ENCODE measurements at regions not wholly inside any gene's neighbourhood (a gene's known extent, or its start where the extent isn't known, plus 50 kb on each side); places are given as distances from the start of the nearest gene placed in this dataset.

- Histone ChIP-seq H3K27me3 (ENCODE audit: control insufficient read depth, insufficient read depth, low read length) (no peaks in the 10 kb centered on the region), H4K20me1 (ENCODE audit: control insufficient read depth, extremely low read depth, insufficient read depth, low read length) (no peaks in the 10 kb centered on the region), H3K9ac (ENCODE audit: insufficient read depth, low read length) (no peak overlapping the region), H3K4me1 (ENCODE audit: control insufficient read depth, extremely low read depth, insufficient read depth, low read length) (no peaks in the 10 kb centered on the region), H3K36me3 (ENCODE audit: control insufficient read depth, insufficient read depth, low read length) (no peaks in the 10 kb centered on the region), H3K4me2 (ENCODE audit: extremely low read depth, insufficient read depth, low read length) (no peak overlapping the region), H2AFZ (ENCODE audit: low read length) (no peak overlapping the region), H3K9me3 (ENCODE audit: control insufficient read depth, insufficient read depth, low read depth, low read length) (no peaks in the 10 kb centered on the region), H3K4me3 (replicated peaks in 1 of 4; ENCODE audit: control extremely low read depth in 1 of 4, insufficient read depth in 1 of 4, low read depth in 3 of 4, low read length in 4 of 4) (no peak overlapping the region), H3K79me2 (ENCODE audit: control insufficient read depth, insufficient read depth, low read length) (no peaks in the 10 kb centered on the region), H3K27ac (ENCODE audit: insufficient read depth, low read length) (no peak overlapping the region)
- DNase-seq (ENCODE audit: low read depth in 2 of 2), result no peak
- TF ChIP-seq EZH2 (IDR thresholded peaks at IDR 0.05; ENCODE audit: low read length, missing control alignments), result no peak
- TF ChIP-seq CTCF (conservative IDR thresholded peaks at IDR 0.05 in 1 of 2, IDR thresholded peaks at IDR 0.05 in 1 of 2; ENCODE audit: low read depth in 1 of 2, low read length in 2 of 2), result no peak
Observed at GRCh38 chr2:223180463-223180862, 128.5 kb downstream of the KCNE4 start.

GRCh38 chr2:223181561-223181960 is 129.6 kb downstream of the KCNE4 start:
- H3K27me3 ChIP-seq (ENCODE audit: control insufficient read depth, insufficient read depth, low read length), result no peaks in the 10 kb centered on the region
- no peak overlapping the region for H3K27ac ChIP-seq (ENCODE audit: insufficient read depth, low read length)
- no peak overlapping the region for H3K4me2 ChIP-seq (ENCODE audit: extremely low read depth, insufficient read depth, low read length)
- H3K79me2 ChIP-seq (ENCODE audit: control insufficient read depth, insufficient read depth, low read length), result no peaks in the 10 kb centered on the region
- no peak overlapping the region for H3K9ac ChIP-seq (ENCODE audit: insufficient read depth, low read length)
- TF ChIP-seq EZH2 (IDR thresholded peaks at IDR 0.05; ENCODE audit: low read length, missing control alignments) (no peak), CTCF (conservative IDR thresholded peaks at IDR 0.05 in 1 of 2, IDR thresholded peaks at IDR 0.05 in 1 of 2; ENCODE audit: low read depth in 1 of 2, low read length in 2 of 2) (no peak)
- no peak overlapping the region for H2AFZ ChIP-seq (ENCODE audit: low read length)
- no peaks in the 10 kb centered on the region for H3K36me3 ChIP-seq (ENCODE audit: control insufficient read depth, insufficient read depth, low read length)
- no peaks in the 10 kb centered on the region for H3K4me1 ChIP-seq (ENCODE audit: control insufficient read depth, extremely low read depth, insufficient read depth, low read length)
- no peaks in the 10 kb centered on the region for H3K9me3 ChIP-seq (ENCODE audit: control insufficient read depth, insufficient read depth, low read depth, low read length)
- no peak for DNase-seq (ENCODE audit: low read depth in 2 of 2)
- no peaks in the 10 kb centered on the region for H4K20me1 ChIP-seq (ENCODE audit: control insufficient read depth, extremely low read depth, insufficient read depth, low read length)
- no peak overlapping the region for H3K4me3 ChIP-seq (replicated peaks in 1 of 4; ENCODE audit: control extremely low read depth in 1 of 4, insufficient read depth in 1 of 4, low read depth in 3 of 4, low read length in 4 of 4)

- DNase-seq (ENCODE audit: low read depth in 2 of 2), result no peak
- Histone ChIP-seq H3K4me2 (ENCODE audit: extremely low read depth, insufficient read depth, low read length) (no peak overlapping the region), H4K20me1 (ENCODE audit: control insufficient read depth, extremely low read depth, insufficient read depth, low read length) (no peaks in the 10 kb centered on the region), H3K9me3 (ENCODE audit: control insufficient read depth, insufficient read depth, low read depth, low read length) (no peaks in the 10 kb centered on the region), H3K27me3 (ENCODE audit: control insufficient read depth, insufficient read depth, low read length) (no peaks in the 10 kb centered on the region), H2AFZ (ENCODE audit: low read length) (no peak overlapping the region), H3K4me3 (replicated peaks in 1 of 4; ENCODE audit: control extremely low read depth in 1 of 4, insufficient read depth in 1 of 4, low read depth in 3 of 4, low read length in 4 of 4) (no peak overlapping the region), H3K4me1 (ENCODE audit: control insufficient read depth, extremely low read depth, insufficient read depth, low read length) (no peaks in the 10 kb centered on the region), H3K79me2 (ENCODE audit: control insufficient read depth, insufficient read depth, low read length) (no peaks in the 10 kb centered on the region), H3K36me3 (ENCODE audit: control insufficient read depth, insufficient read depth, low read length) (no peaks in the 10 kb centered on the region), H3K27ac (ENCODE audit: insufficient read depth, low read length) (no peak overlapping the region), H3K9ac (ENCODE audit: insufficient read depth, low read length) (no peak overlapping the region)
- TF ChIP-seq EZH2 (IDR thresholded peaks at IDR 0.05; ENCODE audit: low read length, missing control alignments) (no peak), CTCF (conservative IDR thresholded peaks at IDR 0.05 in 1 of 2, IDR thresholded peaks at IDR 0.05 in 1 of 2; ENCODE audit: low read depth in 1 of 2, low read length in 2 of 2) (no peak)
Observed at GRCh38 chr2:223182356-223182755, 130.4 kb downstream of the KCNE4 start.

Data from fibroblast of lung (primary cell).